Lung (tissue), 11 donors: ENCODE measurements at regions not wholly inside any gene's neighbourhood (a gene's known extent, or its start where the extent isn't known, plus 50 kb on each side); places are given as distances from the start of the nearest gene placed in this dataset.

Experiments used
- ATAC-seq: fragments of 200-7000 bp; cut with Tn5 transposase; one replicate; pipeline ENCODE4 v1.9.1; 2020; ENCODE audit warnings: moderate number of reproducible peaks; ENCODE audit not compliant: insufficient read depth, low FRiP score
- DNase-seq, 3 donors: peaks; one replicate each; pipeline ENCODE4 v3.0.0-alpha.2; 2013 to 2017
- H3K27ac ChIP-seq, 2 donors: one replicate each; pipeline ENCODE4 v1.5.1; 2013; ENCODE audit warnings: mild to moderate bottlenecking in 2 of 2, moderate library complexity in 2 of 2, control low read depth in 1 of 2, inconsistent platforms in 1 of 2, low read depth in 1 of 2, low read length in 1 of 2
- H3K27me3 ChIP-seq, 3 donors: one replicate each; pipeline ENCODE4 v1.5.1; 2013; ENCODE audit warnings: low read length in 2 of 3; ENCODE audit not compliant: control insufficient read depth in 3 of 3, insufficient read depth in 3 of 3
- H3K36me3 ChIP-seq, 4 donors: one replicate each; pipeline ENCODE4 v1.5.1; 2013; ENCODE audit warnings: low read length in 4 of 4, mild to moderate bottlenecking in 1 of 4, moderate library complexity in 1 of 4; ENCODE audit not compliant: control insufficient read depth in 4 of 4, insufficient read depth in 4 of 4
- H3K4me1 ChIP-seq, 5 donors: one replicate each; pipeline ENCODE4 v1.5.1; 2013; ENCODE audit warnings: low read length in 5 of 5, mild to moderate bottlenecking in 2 of 5, moderate library complexity in 1 of 5; ENCODE audit not compliant: control insufficient read depth in 5 of 5, insufficient read depth in 5 of 5
- H3K4me3 ChIP-seq: one replicate; pipeline ENCODE4 v1.5.1; 2013; ENCODE audit warnings: mild to moderate bottlenecking, control low read depth, moderate library complexity
- H3K9ac ChIP-seq, 2 donors: one replicate each; pipeline ENCODE4 v1.5.1; 2013; ENCODE audit warnings: low read length in 2 of 2, control low read depth in 1 of 2; ENCODE audit not compliant: insufficient read depth in 1 of 2
- H3K9me3 ChIP-seq, 4 donors: one replicate each; pipeline ENCODE4 v1.5.1; 2013; ENCODE audit warnings: low read length in 3 of 4, mild to moderate bottlenecking in 1 of 4, moderate library complexity in 1 of 4; ENCODE audit not compliant: control insufficient read depth in 4 of 4, insufficient read depth in 3 of 4
- whole genome bisulfite sequencing, 2 donors: extraction: QIAGEN DNeasy Blood & Tissue Kit; methylation state at CpG; one replicate each; pipeline ENCODE4 v1.1.7; 2013; 5-methylcytosine and 5-hydroxymethylcytosine counted together
- TF ChIP-seq, protein P1 (sequence below): IDR thresholded peaks from 2 replicates; pipeline ENCODE4 v1.5.1; 2012; ENCODE audit warnings: mild to moderate bottlenecking; ENCODE audit errors: control extremely low read depth, extremely low read depth
- donor health status: control.
- donor health status: control.
- donor health status: Bipolar disorder and iron deficiency.
- donor health status: healthy.
- donor health status: DM: yes; HTN: yes; CAD: no.

DNA sequence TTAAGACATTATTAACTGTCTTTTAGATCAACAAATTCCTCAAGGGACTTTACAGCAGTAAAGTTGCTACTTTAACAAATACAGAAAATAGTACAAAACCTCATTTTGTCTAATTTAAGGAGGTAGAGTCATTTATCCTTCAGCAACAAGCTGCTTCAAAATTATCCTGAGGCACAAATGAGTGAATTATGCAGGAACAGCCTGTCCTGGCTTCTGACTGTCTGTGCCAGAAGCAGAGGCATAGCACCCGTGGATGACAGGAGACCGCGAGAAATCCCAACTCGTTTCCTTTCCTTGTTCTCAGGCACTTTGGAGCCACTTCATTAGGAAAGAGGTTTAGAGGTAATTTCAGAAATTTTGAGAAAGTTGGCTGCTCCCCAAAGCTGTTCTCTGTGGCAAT lies 549.2 kb upstream of the BTBD3 start:
- Histone ChIP-seq H3K27ac (no peak overlapping the region), H3K4me3 (no peak overlapping the region), H3K27me3 (peaks cover 0 to 2% (median 0%) of the 10 kb centered on the region in 3 donors), H3K9me3 (peaks cover 0 to 7% (median 2%) of the 10 kb centered on the region in 4 donors), H3K36me3 (no peaks in the 10 kb centered on the region), H3K4me1 (peaks cover 0 to 4% (median 0%) of the 10 kb centered on the region in 5 donors), H3K9ac (no peak overlapping the region)
- ATAC-seq (no peak), DNase-seq (peak in 1 of 3 donors; percentile 34)
- TF ChIP-seq, protein P1, sequence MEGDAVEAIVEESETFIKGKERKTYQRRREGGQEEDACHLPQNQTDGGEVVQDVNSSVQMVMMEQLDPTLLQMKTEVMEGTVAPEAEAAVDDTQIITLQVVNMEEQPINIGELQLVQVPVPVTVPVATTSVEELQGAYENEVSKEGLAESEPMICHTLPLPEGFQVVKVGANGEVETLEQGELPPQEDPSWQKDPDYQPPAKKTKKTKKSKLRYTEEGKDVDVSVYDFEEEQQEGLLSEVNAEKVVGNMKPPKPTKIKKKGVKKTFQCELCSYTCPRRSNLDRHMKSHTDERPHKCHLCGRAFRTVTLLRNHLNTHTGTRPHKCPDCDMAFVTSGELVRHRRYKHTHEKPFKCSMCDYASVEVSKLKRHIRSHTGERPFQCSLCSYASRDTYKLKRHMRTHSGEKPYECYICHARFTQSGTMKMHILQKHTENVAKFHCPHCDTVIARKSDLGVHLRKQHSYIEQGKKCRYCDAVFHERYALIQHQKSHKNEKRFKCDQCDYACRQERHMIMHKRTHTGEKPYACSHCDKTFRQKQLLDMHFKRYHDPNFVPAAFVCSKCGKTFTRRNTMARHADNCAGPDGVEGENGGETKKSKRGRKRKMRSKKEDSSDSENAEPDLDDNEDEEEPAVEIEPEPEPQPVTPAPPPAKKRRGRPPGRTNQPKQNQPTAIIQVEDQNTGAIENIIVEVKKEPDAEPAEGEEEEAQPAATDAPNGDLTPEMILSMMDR, result no peak
- WGBS, 2 donors, result 49 to 54% methylated on average over 4 of the region's 4 CpGs

DNA sequence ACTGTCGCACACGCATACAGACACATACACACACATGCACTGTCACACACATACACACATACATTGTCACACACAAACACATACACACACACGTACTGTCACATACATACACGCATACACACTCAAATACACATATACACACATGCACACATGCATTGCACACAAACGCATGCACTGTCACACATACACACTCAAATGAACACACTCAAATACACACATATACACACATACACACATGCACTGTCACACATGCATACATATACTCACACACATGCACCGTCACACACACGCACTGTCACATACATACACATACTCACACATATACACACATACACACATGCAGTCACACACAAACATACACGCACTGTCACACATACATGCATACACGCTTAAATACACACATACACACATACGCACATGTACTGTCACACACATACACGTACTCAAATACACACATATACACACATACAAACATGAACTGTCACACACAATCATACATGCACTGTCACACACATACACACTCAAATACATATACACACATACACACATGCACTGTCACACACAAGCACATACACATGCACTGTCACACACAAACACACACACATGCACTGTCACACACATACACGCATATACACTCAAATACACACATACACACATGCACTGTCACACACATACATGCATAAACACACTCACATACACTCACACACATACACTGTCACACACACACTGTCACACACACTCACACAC lies 548.6 kb upstream of the BTBD3 start:
- WGBS, 2 donors, result 80 to 84% methylated on average over 12 of the region's 12 CpGs
- H3K4me3 ChIP-seq, result no peak overlapping the region
- no peak overlapping the region for H3K27ac ChIP-seq
- H3K9ac ChIP-seq, result no peak overlapping the region
- DNase-seq (no peak), ATAC-seq (no peak)
- H3K27me3 ChIP-seq, result peaks cover 0 to 2% (median 0%) of the 10 kb centered on the region in 3 donors
- peaks cover 0 to 4% (median 0%) of the 10 kb centered on the region in 5 donors for H3K4me1 ChIP-seq
- peaks cover 0 to 7% (median 2%) of the 10 kb centered on the region in 4 donors for H3K9me3 ChIP-seq
- no peaks in the 10 kb centered on the region for H3K36me3 ChIP-seq
- TF ChIP-seq, protein P1, result no peak

DNA sequence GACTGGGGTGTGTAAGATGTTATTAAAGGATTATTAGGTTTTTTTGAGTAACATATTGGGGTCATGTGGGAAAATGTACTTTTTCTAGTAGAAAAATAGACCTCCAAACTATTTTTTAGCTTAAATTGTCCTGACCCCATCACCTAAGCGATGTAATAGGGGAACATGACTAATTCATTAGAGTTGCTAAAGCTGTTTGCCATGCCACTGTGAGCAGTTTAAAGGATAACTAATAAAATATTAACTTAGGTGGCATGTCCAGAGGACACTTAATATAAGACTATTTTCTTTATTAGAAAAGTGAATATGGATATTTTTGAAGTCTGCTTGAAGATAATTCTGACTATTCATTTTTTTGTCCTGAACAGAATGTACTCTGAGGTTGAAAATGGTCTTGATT lies 545.9 kb upstream of the BTBD3 start:
- H3K27me3 ChIP-seq, result peaks cover 0 to 2% (median 0%) of the 10 kb centered on the region in 3 donors
- H3K36me3 ChIP-seq, result no peaks in the 10 kb centered on the region
- H3K4me3 ChIP-seq, result no peak overlapping the region
- peaks cover 0 to 4% (median 0%) of the 10 kb centered on the region in 5 donors for H3K4me1 ChIP-seq
- H3K27ac ChIP-seq, result no peak overlapping the region
- TF ChIP-seq, protein P1, result no peak
- H3K9ac ChIP-seq, result no peak overlapping the region
- ATAC-seq (no peak), DNase-seq (no peak)
- WGBS, 2 donors, result 87 to 91% methylated on average over 1 of the region's 1 CpG
- H3K9me3 ChIP-seq, result peaks cover 0 to 7% (median 2%) of the 10 kb centered on the region in 4 donors
